ENCODE measurements at regions not wholly inside any gene's neighbourhood (a gene's known extent, or its start where the extent isn't known, plus 50 kb on each side); places are given as distances from the start of the nearest gene placed in this dataset.
"Not testable (repeated sequence)": the region's sequence is repeated elsewhere in the genome, so short reads cannot be mapped to it uniquely, and the experiment has no call there.

DNA sequence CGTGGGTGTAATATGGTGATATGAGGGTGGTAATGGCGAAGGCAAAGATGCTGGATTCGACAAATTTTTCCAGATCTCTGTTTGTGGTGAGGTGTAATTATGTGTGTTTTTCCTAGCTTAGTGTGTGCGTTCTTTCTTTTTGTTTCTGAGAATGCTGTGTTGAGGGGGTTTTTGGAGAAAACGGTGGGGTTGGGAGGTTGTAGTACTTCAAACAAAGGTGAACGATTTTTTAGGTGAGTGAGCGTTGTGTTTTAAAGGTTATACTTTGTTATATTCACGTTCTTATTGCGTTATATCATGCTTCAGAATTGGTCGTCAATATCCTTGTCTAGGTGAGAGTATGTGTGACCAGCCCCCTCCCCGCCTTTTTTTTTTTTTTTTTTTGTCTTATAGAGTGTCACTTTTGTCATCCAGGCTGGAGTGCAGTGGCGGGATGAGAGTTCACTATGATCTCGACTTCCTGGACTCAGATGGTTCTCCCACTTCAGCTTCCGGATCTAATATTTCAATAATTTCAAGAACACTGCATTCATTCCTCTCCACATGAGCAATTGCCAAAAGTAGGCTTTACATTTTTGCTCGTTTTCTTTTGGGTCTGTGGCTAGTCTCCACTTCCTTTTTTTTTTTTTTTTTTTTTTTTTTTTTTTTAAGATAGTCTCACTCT lies 82.2 kb upstream of the RNU2-1 start:
- no peak for DNase-seq (ENCODE audit: low spot score)

GRCh38 chr17:43315369-43315768 lies 81.6 kb upstream of the RNU2-1 start:
- DNase-seq (ENCODE audit: low spot score) = no peak

- peak; percentile 12 for DNase-seq (ENCODE audit: low spot score)
These were observed 80.8 kb upstream of the RNU2-1 start for GRCh38 chr17:43314611-43315011.

DNA sequence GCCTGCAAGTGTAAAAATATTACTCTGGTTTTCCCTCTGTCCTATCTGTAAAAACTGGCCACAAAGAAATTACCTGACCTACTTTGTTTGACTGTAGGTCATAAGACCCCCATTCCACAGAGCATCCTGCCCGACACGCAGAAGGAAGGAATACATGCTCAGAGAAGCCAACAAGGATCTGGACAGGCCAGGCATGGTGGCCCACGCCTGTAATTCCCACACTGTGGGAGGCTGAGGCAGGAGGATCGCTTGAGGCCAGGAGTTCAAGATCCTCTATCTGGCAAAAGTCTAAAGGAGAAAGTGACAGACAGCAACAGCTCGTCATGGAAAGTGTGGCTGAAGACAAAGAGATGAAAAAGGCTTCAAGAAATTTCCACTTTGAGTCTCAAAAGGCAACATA lies 78.2 kb upstream of the RNU2-1 start:
- DNase-seq (ENCODE audit: low spot score) = peak; percentile 8

DNA sequence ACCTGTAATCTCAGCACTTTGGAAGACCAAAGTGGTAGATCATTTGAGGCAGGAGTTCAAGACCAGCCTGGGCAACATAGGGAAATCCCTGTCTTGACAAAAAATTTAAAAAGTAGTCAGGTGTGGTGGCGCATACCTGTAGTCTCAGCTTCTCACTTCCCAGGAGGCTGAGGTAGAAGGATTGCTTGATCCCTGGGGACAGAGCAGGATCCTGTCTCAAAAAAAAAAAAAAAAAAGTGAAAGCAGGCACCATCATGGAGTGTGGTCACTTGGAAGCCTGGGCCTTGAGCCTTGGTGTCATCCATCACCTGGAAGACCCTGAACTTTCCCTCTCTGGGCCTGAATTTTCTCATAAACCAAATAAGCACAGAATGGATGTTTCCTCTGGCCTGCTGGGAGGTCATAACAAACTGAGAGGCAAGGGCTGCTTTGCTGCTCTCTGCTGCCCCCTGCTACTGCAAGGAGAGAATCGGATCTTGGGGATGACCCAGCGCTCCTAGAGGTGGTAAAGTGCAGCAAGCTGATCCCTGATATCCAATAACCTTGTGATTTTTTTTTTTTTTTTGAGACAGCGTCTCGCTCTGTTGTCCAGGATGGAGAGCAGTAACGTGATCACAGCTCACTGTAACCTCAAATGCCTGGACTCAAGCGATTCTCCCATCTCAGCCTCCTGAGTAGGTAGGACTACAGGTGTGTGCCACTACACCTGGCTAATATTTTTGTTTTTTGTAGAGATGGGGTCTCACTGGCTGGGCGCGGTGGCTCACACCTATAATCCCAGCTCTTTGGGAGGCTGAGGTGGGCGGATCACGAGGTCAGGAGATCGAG lies 75.9 kb upstream of the RNU2-1 start:
- DNase-seq (ENCODE audit: low spot score) = no peak

- DNase-seq (ENCODE audit: low spot score) = peak; percentile 35
These were observed 75.2 kb upstream of the RNU2-1 start for GRCh38 chr17:43308999-43309398.

DNA sequence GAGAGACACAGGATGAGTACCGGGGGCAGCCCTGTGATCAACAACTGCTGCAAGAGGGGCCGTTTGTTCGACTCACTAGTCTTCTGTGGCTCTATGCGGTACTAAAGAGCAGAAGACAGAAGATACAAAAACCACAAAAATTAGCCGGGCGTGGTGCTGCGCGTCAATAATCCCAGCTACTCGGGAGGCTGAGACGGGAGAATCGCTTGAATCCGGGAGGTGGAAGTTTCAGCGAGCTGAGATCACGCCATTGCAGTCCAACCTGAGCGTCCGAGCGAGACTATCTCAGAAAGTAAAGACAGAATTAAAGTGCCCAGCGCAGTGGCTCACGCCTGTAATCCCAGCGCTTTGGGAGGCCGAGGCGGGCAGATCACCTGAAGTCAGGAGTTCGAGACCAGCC lies 71.0 kb upstream of the RNU2-1 start:
- DNase-seq (ENCODE audit: low spot score) = not testable (repeated sequence)

DNA sequence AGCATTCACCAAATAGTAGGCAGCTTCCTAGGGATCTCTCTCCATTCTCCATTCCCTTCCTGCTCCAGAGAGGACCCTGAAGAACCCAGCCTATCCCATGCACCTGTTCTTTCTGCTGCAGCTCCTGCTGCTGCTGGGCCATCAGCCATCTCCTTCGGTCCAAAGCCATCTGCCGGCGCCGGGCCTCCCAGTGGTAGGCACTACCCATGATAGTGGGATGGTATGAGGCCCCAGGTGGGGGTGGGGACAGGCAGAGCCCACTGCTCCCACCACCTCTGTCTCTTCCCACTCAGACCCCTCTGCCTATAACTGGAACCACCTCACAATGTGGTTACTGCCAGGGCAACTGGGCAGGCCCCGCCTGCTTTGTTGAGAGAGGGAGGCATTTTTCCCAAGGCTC lies 69.3 kb upstream of the RNU2-1 start:
- not testable (repeated sequence) for DNase-seq (ENCODE audit: low spot score)

DNA sequence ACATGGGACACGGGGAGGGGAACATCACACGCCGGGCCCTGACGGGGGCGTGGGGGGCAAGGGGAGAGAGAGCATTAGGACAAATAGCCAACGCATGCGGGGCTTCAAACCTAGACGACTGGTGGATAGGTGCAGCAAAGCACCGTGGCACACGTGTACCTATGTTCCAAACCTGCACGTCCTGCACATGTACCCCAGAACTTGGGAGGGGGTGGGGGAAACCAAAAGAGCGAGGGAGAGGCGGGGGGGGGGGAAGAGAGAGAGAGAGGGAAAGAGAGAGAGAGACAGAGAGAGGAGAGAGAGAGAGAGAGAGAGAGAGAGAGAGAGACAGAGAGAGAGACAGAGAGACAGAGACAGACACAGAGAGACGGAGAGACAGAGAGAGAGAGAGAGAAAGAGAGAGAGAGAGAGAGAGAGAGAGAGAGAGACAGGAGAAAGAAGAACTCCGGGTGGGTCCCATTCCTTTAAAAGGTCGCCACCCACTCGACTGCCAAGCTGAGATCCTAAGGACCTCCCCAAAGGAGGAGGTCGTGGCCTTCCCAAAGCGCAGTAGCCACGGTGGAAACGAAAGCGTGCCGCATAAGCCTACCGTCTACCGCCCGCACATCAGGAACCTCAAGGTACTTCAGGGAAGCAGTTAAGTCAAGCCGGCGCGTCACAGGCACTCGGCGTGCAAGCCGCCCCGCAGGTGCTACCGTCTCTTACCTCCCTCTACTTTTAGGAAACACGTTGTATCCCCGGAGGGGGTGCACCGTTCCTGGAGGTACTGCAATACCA lies 65.7 kb upstream of the RNU2-1 start:
- DNase-seq (ENCODE audit: low spot score) = not testable (repeated sequence)

GRCh38 chr17:43289670-43290069 lies 55.9 kb upstream of the RNU2-1 start:
- DNase-seq (ENCODE audit: low spot score) = not testable (repeated sequence)

- not testable (repeated sequence) for DNase-seq (ENCODE audit: low spot score)
These were observed 49.8 kb upstream of the RNU2-1 start for GRCh38 chr17:43283606-43284005.

Data from mesenteric fat pad (tissue), 1 donor.